ENCODE measurements at regions not wholly inside any gene's neighbourhood (a gene's known extent, or its start where the extent isn't known, plus 50 kb on each side); places are given as distances from the start of the nearest gene placed in this dataset.
"Not testable (repeated sequence)": the region's sequence is repeated elsewhere in the genome, so short reads cannot be mapped to it uniquely, and the experiment has no call there.

- H3K79me2 ChIP-seq (ENCODE audit: insufficient read depth, low read length); DNase-seq; H2AFZ ChIP-seq (ENCODE audit: insufficient read depth, low read depth, low read length, poor library complexity, severe bottlenecking); H4K20me1 ChIP-seq (ENCODE audit: insufficient read depth, low read length); H3K4me1 ChIP-seq (ENCODE audit: control insufficient read depth in 1 of 2, insufficient read depth in 2 of 2, low read length in 2 of 2); H3K4me3 ChIP-seq (replicated peaks in 1 of 3; ENCODE audit: low read depth in 2 of 3, low read length in 3 of 3); H3K9ac ChIP-seq (ENCODE audit: insufficient read depth, low read length, poor library complexity, severe bottlenecking); H3K4me2 ChIP-seq (replicated peaks; ENCODE audit: extremely low read depth, low read length, poor library complexity, severe bottlenecking); H3K27ac Mint-ChIP-seq; H3K27ac ChIP-seq (ENCODE audit: low read depth in 1 of 2, low read length in 2 of 2); intact Hi-C loops (cut with micrococcal nuclease); H3K36me3 Mint-ChIP-seq; H3K36me3 ChIP-seq (replicated peaks in 1 of 2; ENCODE audit: control insufficient read depth in 1 of 2, insufficient read depth in 2 of 2, low read length in 2 of 2); H3K27me3 ChIP-seq (ENCODE audit: control insufficient read depth in 2 of 2, insufficient read depth in 2 of 2, low read length in 2 of 2); H3K4me3 Mint-ChIP-seq; H3K4me1 Mint-ChIP-seq: not testable (repeated sequence)
- Mint-ChIP-seq H3K27me3 (ENCODE audit: low read depth in 3 of 3) (peaks cover 6 to 13% (median 8%) of the 10 kb centered on the region in 3 donors), H3K9me3 (peaks cover 10 to 19% (median 15%) of the 10 kb centered on the region in 7 donors)
- 92% methylated on average over 4 of the region's 8 CpGs for WGBS (ENCODE audit: insufficient coverage)
- peaks cover 16 to 20% of the 10 kb centered on the region in 2 donors for H3K9me3 ChIP-seq (replicated peaks in 1 of 2; ENCODE audit: control insufficient read depth in 1 of 2, insufficient read depth in 1 of 2, low read length in 2 of 2)
Observed at GRCh38 chr20:47912165-47912564, 126.9 kb upstream of the SULF2 start.

GRCh38 chr20:47909696-47910369 lies 124.6 kb upstream of the SULF2 start:
- intact Hi-C loops (cut with micrococcal nuclease); H2AFZ ChIP-seq (ENCODE audit: insufficient read depth, low read depth, low read length, poor library complexity, severe bottlenecking); H3K9ac ChIP-seq (ENCODE audit: insufficient read depth, low read length, poor library complexity, severe bottlenecking); H3K4me3 ChIP-seq (replicated peaks in 1 of 3; ENCODE audit: low read depth in 2 of 3, low read length in 3 of 3); H3K36me3 Mint-ChIP-seq; H3K4me1 Mint-ChIP-seq; H3K4me1 ChIP-seq (ENCODE audit: control insufficient read depth in 1 of 2, insufficient read depth in 2 of 2, low read length in 2 of 2); H3K9me3 ChIP-seq (replicated peaks in 1 of 2; ENCODE audit: control insufficient read depth in 1 of 2, insufficient read depth in 1 of 2, low read length in 2 of 2); H3K27ac ChIP-seq (ENCODE audit: low read depth in 1 of 2, low read length in 2 of 2); DNase-seq; H4K20me1 ChIP-seq (ENCODE audit: insufficient read depth, low read length); H3K4me3 Mint-ChIP-seq; H3K4me2 ChIP-seq (replicated peaks; ENCODE audit: extremely low read depth, low read length, poor library complexity, severe bottlenecking); H3K36me3 ChIP-seq (replicated peaks in 1 of 2; ENCODE audit: control insufficient read depth in 1 of 2, insufficient read depth in 2 of 2, low read length in 2 of 2); H3K27me3 ChIP-seq (ENCODE audit: control insufficient read depth in 2 of 2, insufficient read depth in 2 of 2, low read length in 2 of 2); H3K9me3 Mint-ChIP-seq; H3K79me2 ChIP-seq (ENCODE audit: insufficient read depth, low read length): not testable (repeated sequence)
- H3K27ac Mint-ChIP-seq = peak overlapping the region in 1 of 7 donors; percentile 33
- H3K27me3 Mint-ChIP-seq (ENCODE audit: low read depth in 3 of 3) = peaks cover 9 to 13% (median 13%) of the 10 kb centered on the region in 3 donors
- WGBS (ENCODE audit: insufficient coverage) = 83% methylated on average over 2 of the region's 12 CpGs

- DNase-seq; H3K4me2 ChIP-seq (replicated peaks; ENCODE audit: extremely low read depth, low read length, poor library complexity, severe bottlenecking); H3K4me3 ChIP-seq (replicated peaks in 1 of 3; ENCODE audit: low read depth in 2 of 3, low read length in 3 of 3); H3K9me3 Mint-ChIP-seq; H2AFZ ChIP-seq (ENCODE audit: insufficient read depth, low read depth, low read length, poor library complexity, severe bottlenecking); H3K27ac Mint-ChIP-seq; H3K27me3 ChIP-seq (ENCODE audit: control insufficient read depth in 2 of 2, insufficient read depth in 2 of 2, low read length in 2 of 2); H3K79me2 ChIP-seq (ENCODE audit: insufficient read depth, low read length); H3K36me3 ChIP-seq (replicated peaks in 1 of 2; ENCODE audit: control insufficient read depth in 1 of 2, insufficient read depth in 2 of 2, low read length in 2 of 2); H3K36me3 Mint-ChIP-seq; H3K4me3 Mint-ChIP-seq; H3K4me1 ChIP-seq (ENCODE audit: control insufficient read depth in 1 of 2, insufficient read depth in 2 of 2, low read length in 2 of 2); H3K9me3 ChIP-seq (replicated peaks in 1 of 2; ENCODE audit: control insufficient read depth in 1 of 2, insufficient read depth in 1 of 2, low read length in 2 of 2); H3K9ac ChIP-seq (ENCODE audit: insufficient read depth, low read length, poor library complexity, severe bottlenecking); H4K20me1 ChIP-seq (ENCODE audit: insufficient read depth, low read length); H3K4me1 Mint-ChIP-seq; H3K27ac ChIP-seq (ENCODE audit: low read depth in 1 of 2, low read length in 2 of 2); intact Hi-C loops (cut with micrococcal nuclease): not testable (repeated sequence)
- 82% methylated on average over 8 of the region's 15 CpGs for WGBS (ENCODE audit: insufficient coverage)
- H3K27me3 Mint-ChIP-seq (ENCODE audit: low read depth in 3 of 3) = peaks cover 9 to 14% (median 13%) of the 10 kb centered on the region in 3 donors
Observed at GRCh38 chr20:47908361-47909035, 123.2 kb upstream of the SULF2 start.

- WGBS (ENCODE audit: insufficient coverage) = 82% methylated on average over 2 of the region's 7 CpGs
- H4K20me1 ChIP-seq (ENCODE audit: insufficient read depth, low read length); intact Hi-C loops (cut with micrococcal nuclease); H3K79me2 ChIP-seq (ENCODE audit: insufficient read depth, low read length); H2AFZ ChIP-seq (ENCODE audit: insufficient read depth, low read depth, low read length, poor library complexity, severe bottlenecking); H3K4me3 ChIP-seq (replicated peaks in 1 of 3; ENCODE audit: low read depth in 2 of 3, low read length in 3 of 3); H3K27ac Mint-ChIP-seq; H3K4me3 Mint-ChIP-seq; DNase-seq; H3K4me1 ChIP-seq (ENCODE audit: control insufficient read depth in 1 of 2, insufficient read depth in 2 of 2, low read length in 2 of 2); H3K27ac ChIP-seq (ENCODE audit: low read depth in 1 of 2, low read length in 2 of 2); H3K9me3 ChIP-seq (replicated peaks in 1 of 2; ENCODE audit: control insufficient read depth in 1 of 2, insufficient read depth in 1 of 2, low read length in 2 of 2); H3K4me2 ChIP-seq (replicated peaks; ENCODE audit: extremely low read depth, low read length, poor library complexity, severe bottlenecking); H3K27me3 ChIP-seq (ENCODE audit: control insufficient read depth in 2 of 2, insufficient read depth in 2 of 2, low read length in 2 of 2); H3K36me3 ChIP-seq (replicated peaks in 1 of 2; ENCODE audit: control insufficient read depth in 1 of 2, insufficient read depth in 2 of 2, low read length in 2 of 2); H3K4me1 Mint-ChIP-seq; H3K9me3 Mint-ChIP-seq; H3K36me3 Mint-ChIP-seq; H3K9ac ChIP-seq (ENCODE audit: insufficient read depth, low read length, poor library complexity, severe bottlenecking): not testable (repeated sequence)
- peaks cover 7 to 14% (median 13%) of the 10 kb centered on the region in 3 donors for H3K27me3 Mint-ChIP-seq (ENCODE audit: low read depth in 3 of 3)
Observed at GRCh38 chr20:47907951-47908350, 122.7 kb upstream of the SULF2 start.

All from CD14-positive monocyte (primary cell).